ENCODE measurements at regions not wholly inside any gene's neighbourhood (a gene's known extent, or its start where the extent isn't known, plus 50 kb on each side); places are given as distances from the start of the nearest gene placed in this dataset.

DNA sequence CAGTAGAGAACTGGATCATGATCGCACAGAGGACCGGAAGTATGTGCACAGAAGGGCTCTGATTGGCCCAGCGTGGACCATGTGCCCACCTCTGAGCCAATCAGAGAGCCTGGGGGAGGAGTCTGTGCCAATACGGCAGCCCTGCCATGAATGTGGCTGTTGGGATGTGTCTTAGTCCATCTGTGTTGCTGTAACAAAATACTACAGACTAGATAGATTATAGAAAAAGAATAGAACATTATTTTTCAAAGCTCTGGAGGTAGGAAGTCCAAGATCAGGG, 132.0 kb downstream of the NDUFA10 start:
- no peak for TF ChIP-seq ARNTL (CRISPR knock-in tag; IDR thresholded peaks at IDR 0.05; ENCODE audit: borderline replicate concordance, low read depth)
- TF ChIP-seq RARB (CRISPR knock-in tag; IDR thresholded peaks at IDR 0.05): no peak
- no peak for TF ChIP-seq ZC3H10 (CRISPR knock-in tag; IDR thresholded peaks at IDR 0.05)
- no peak for TF ChIP-seq GLIS3 (CRISPR knock-in tag; IDR thresholded peaks at IDR 0.05)
- TF ChIP-seq, protein P1, sequence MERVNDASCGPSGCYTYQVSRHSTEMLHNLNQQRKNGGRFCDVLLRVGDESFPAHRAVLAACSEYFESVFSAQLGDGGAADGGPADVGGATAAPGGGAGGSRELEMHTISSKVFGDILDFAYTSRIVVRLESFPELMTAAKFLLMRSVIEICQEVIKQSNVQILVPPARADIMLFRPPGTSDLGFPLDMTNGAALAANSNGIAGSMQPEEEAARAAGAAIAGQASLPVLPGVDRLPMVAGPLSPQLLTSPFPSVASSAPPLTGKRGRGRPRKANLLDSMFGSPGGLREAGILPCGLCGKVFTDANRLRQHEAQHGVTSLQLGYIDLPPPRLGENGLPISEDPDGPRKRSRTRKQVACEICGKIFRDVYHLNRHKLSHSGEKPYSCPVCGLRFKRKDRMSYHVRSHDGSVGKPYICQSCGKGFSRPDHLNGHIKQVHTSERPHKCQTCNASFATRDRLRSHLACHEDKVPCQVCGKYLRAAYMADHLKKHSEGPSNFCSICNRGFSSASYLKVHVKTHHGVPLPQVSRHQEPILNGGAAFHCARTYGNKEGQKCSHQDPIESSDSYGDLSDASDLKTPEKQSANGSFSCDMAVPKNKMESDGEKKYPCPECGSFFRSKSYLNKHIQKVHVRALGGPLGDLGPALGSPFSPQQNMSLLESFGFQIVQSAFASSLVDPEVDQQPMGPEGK (CRISPR knock-in tag; IDR thresholded peaks at IDR 0.05; ENCODE audit: borderline replicate concordance): no peak
